HCT116 (cell line): ENCODE measurements at regions not wholly inside any gene's neighbourhood (a gene's known extent, or its start where the extent isn't known, plus 50 kb on each side); places are given as distances from the start of the nearest gene placed in this dataset.

Experiments used
- ATAC-seq: fragments of 200-7000 bp; cut with Tn5 transposase; 2 replicates; pipeline ENCODE4 v1.9.1; 2020; ENCODE audit warnings: mild to moderate bottlenecking, moderate library complexity
- BruUV-seq: library from RNA; stranded (reverse); fragments of 400-500 nt; replicated peaks from 2 replicates; lab custom pipeline; 2021; lab: Mats Ljungman, UMichigan
- CTCF ChIA-PET: fragments of 300-600 bp; sonication (Branson Sonifier 250); formaldehyde crosslinking; loops from one replicate; lab custom pipeline; 2021; ENCODE audit warnings: antibody characterized with exemption; lab: Charles Lee
- POLR2A ChIA-PET: fragments of 300-600, 350-600 bp; sonication (Branson Sonifier 250); formaldehyde crosslinking; loops from one replicate; lab custom pipeline; 2021; ENCODE audit warnings: antibody characterized with exemption; lab: Charles Lee
- RAD21 ChIA-PET, 2 experiments: fragments of 300-600 bp; sonication (Branson Sonifier 250); formaldehyde crosslinking; loops; one replicate each; lab custom pipeline; 2023; ENCODE audit warnings: low total read pairs in 2 of 2; ENCODE audit not compliant: uncharacterized antibody in 2 of 2, unreplicated experiment in 2 of 2, low non-redundant PET in 1 of 2; lab: Charles Lee
- DNase-seq: peaks from one replicate; pipeline ENCODE4 v3.0.0-alpha.2; 2010; ENCODE audit warnings: low read depth, low spot score
- H2AFZ ChIP-seq: fragments of 200-600 bp; shearing (Covaris generic), sonication (generic); 2 replicates; pipeline ENCODE4 v1.6.1; 2017; ENCODE audit warnings: low read depth, mixed run types, mixed read lengths, antibody characterized with exemption, low read length; ENCODE audit not compliant: poor library complexity, severe bottlenecking
- H3K27ac ChIP-seq: 2 replicates; pipeline ENCODE4 v1.5.1; 2012; ENCODE audit warnings: low read depth, low read length
- H3K27me3 ChIP-seq: fragments of 200-600 bp; sonication (generic); 2 replicates; pipeline ENCODE4 v1.6.1; 2016; ENCODE audit warnings: mixed run types, low read length, mixed read lengths; ENCODE audit not compliant: insufficient read depth
- H3K36me3 ChIP-seq, 2 experiments: fragments of 200-500 bp in 1 of 2; fragments of 200-600 bp in 1 of 2; sonication (Bioruptor generic) in 1 of 2; sonication (generic) in 1 of 2; 2 replicates each; pipeline versions ENCODE4 v1.5.1 to v1.6.1; 2014 to 2016; ENCODE audit warnings: low read length in 2 of 2, inconsistent platforms in 1 of 2, mixed read lengths in 1 of 2, mixed run types in 1 of 2; ENCODE audit not compliant: insufficient read depth in 2 of 2, control insufficient read depth in 1 of 2
- H3K4me1 ChIP-seq, 2 experiments: fragments of 200-600 bp in 1 of 2; sonication (generic) in 1 of 2; 2 replicates each; pipeline versions ENCODE4 v1.5.1 to v1.6.1; 2012 to 2017; ENCODE audit warnings: low read length in 2 of 2, inconsistent platforms in 1 of 2, mild to moderate bottlenecking in 1 of 2, mixed read lengths in 1 of 2, mixed run types in 1 of 2, moderate library complexity in 1 of 2; ENCODE audit not compliant: insufficient read depth in 2 of 2, control insufficient read depth in 1 of 2
- H3K4me2 ChIP-seq: fragments of 200-600 bp; sonication (generic); 2 replicates; pipeline ENCODE4 v1.6.1; 2017; ENCODE audit warnings: mixed run types, low read length, mixed read lengths
- H3K4me3 ChIP-seq, 2 experiments: fragments of 200-600 bp in 1 of 2; sonication (generic) in 1 of 2; replicated peaks in 1 of 2; 2 replicates each; pipeline ENCODE4 v1.5.1; 2011 to 2016; ENCODE audit warnings: low read length in 2 of 2, control low read depth in 1 of 2, low read depth in 1 of 2, mild to moderate bottlenecking in 1 of 2, mixed read lengths in 1 of 2, mixed run types in 1 of 2
- H3K79me2 ChIP-seq: fragments of 200-600 bp; sonication (generic); 2 replicates; pipeline ENCODE4 v1.6.1; 2017; ENCODE audit warnings: mild to moderate bottlenecking, mixed run types, low read length, moderate library complexity, mixed read lengths; ENCODE audit not compliant: insufficient read depth
- H3K9ac ChIP-seq: fragments of 200-600 bp; sonication (generic); 2 replicates; pipeline ENCODE4 v1.6.1; 2016; ENCODE audit warnings: low read length, mixed read lengths
- H3K9me2 ChIP-seq: fragments of 200-600 bp; sonication (generic), shearing (Covaris generic); 2 replicates; pipeline ENCODE4 v1.6.1; 2017; ENCODE audit warnings: mixed run types, mild to moderate bottlenecking, moderate library complexity; ENCODE audit not compliant: insufficient read depth
- H3K9me3 ChIP-seq, 2 experiments: fragments of 200-500 bp in 1 of 2; fragments of 200-600 bp in 1 of 2; sonication (Bioruptor generic) in 1 of 2; sonication (generic) in 1 of 2; 2 replicates each; pipeline ENCODE4 v1.6.1; 2014 to 2017; ENCODE audit warnings: low read length in 2 of 2, mixed read lengths in 2 of 2, inconsistent platforms in 1 of 2, low read depth in 1 of 2, mild to moderate bottlenecking in 1 of 2, mixed run types in 1 of 2, moderate library complexity in 1 of 2; ENCODE audit not compliant: control insufficient read depth in 1 of 2, insufficient read depth in 1 of 2
- H4K20me1 ChIP-seq: fragments of 200-600 bp; sonication (generic), shearing (Covaris generic); 2 replicates; pipeline ENCODE4 v1.6.1; 2017; ENCODE audit warnings: mixed run types, mild to moderate bottlenecking, moderate library complexity; ENCODE audit not compliant: insufficient read depth
- CBX3 ChIP-seq: IDR thresholded peaks from 2 replicates; pipeline ENCODE4 v1.6.1; 2012; ENCODE audit warnings: low read depth
- EGR1 ChIP-seq: IDR thresholded peaks from 2 replicates; pipeline ENCODE4 v1.6.1; 2012; ENCODE audit warnings: low read depth
- ELF1 ChIP-seq: IDR thresholded peaks from 2 replicates; pipeline ENCODE4 v1.6.1; 2012; ENCODE audit warnings: low read depth, borderline replicate concordance
- POLR2AphosphoS5 ChIP-seq: IDR thresholded peaks from 2 replicates; pipeline ENCODE4 v1.6.1; 2011; ENCODE audit warnings: mild to moderate bottlenecking, low read depth, low read length, moderate library complexity
- REST ChIP-seq: IDR thresholded peaks from 2 replicates; pipeline ENCODE4 v1.6.1; 2012; ENCODE audit warnings: low read depth
- SIN3A ChIP-seq: IDR thresholded peaks from 2 replicates; pipeline ENCODE4 v1.6.1; 2012; ENCODE audit warnings: low read depth
- YY1 ChIP-seq: IDR thresholded peaks from 2 replicates; pipeline ENCODE4 v1.6.1; 2011; ENCODE audit warnings: low read length, low read depth, moderate library complexity, mild to moderate bottlenecking; ENCODE audit not compliant: insufficient replicate concordance; ENCODE audit errors: extremely low read depth
- ZFX ChIP-seq: fragments of 450-650 bp; IDR thresholded peaks from 2 replicates; pipeline ENCODE4 v1.6.1; 2017
- ZNF274 ChIP-seq: fragments of 200-500 bp; sonication (Bioruptor generic); IDR thresholded peaks from 2 replicates; pipeline ENCODE4 v1.6.1; 2014; ENCODE audit warnings: mild to moderate bottlenecking, low read depth, low read length, inconsistent platforms
- intact Hi-C: fragments of 100-400 bp; cut with micrococcal nuclease; formaldehyde crosslinking; loops from 2 replicates; pipeline ENCODE4 v1.10.0; 2022

- no peak overlapping the region for H3K9ac ChIP-seq
- no peak overlapping the region for H3K27ac ChIP-seq
- CTCF ChIA-PET: no interaction called here
- H3K4me1 ChIP-seq: peaks cover 11 to 16% of the 10 kb centered on the region in 2 experiments; a peak in 3 of 4 replicates
- no peaks in the 10 kb centered on the region for H3K9me3 ChIP-seq
- H3K4me3 ChIP-seq: no peak overlapping the region
- H3K4me2 ChIP-seq: no peak overlapping the region
- no peaks in the 10 kb centered on the region for H3K9me2 ChIP-seq
- ATAC-seq (no peak), DNase-seq (no peak)
- POLR2A ChIA-PET: interaction anchor here (0.6 kb wide), 1 partner anchor 31 kb away, joined by 3 read pairs; no protein-coding TSS in a partner anchor
- no peaks in the 10 kb centered on the region for H3K79me2 ChIP-seq
- no TSS peak for BruUV-seq
- RAD21 ChIA-PET: no interaction called here
- intact Hi-C loops: no loop called here
- no peaks in the 10 kb centered on the region for H3K27me3 ChIP-seq
- TF ChIP-seq POLR2AphosphoS5: no peak
- no peak for TF ChIP-seq CBX3
- TF ChIP-seq ZFX: no peak
- no peak for TF ChIP-seq EGR1
- TF ChIP-seq REST: no peak
- TF ChIP-seq ELF1: no peak
- TF ChIP-seq YY1: no peak
- TF ChIP-seq ZNF274: no peak
- no peak for TF ChIP-seq SIN3A
- H4K20me1 ChIP-seq: no peaks in the 10 kb centered on the region
- no peak overlapping the region for H2AFZ ChIP-seq
- no peaks in the 10 kb centered on the region for H3K36me3 ChIP-seq
These were observed 59.4 kb upstream of the CCNG1 start for GRCh38 chr5:163377982-163378381.
